ENCODE measurements at regions not wholly inside any gene's neighbourhood (a gene's known extent, or its start where the extent isn't known, plus 50 kb on each side); places are given as distances from the start of the nearest gene placed in this dataset.

GRCh38 chr1:58924016-58924565 lies 140.2 kb upstream of the JUN start:
- no peaks in the 10 kb centered on the region for H3K27me3 ChIP-seq

GRCh38 chr1:58924821-58925220 lies 141.0 kb upstream of the JUN start:
- intact Hi-C loops (cut with DNase I; ENCODE audit: low total_unique reads), result no loop called here
- TF ChIP-seq CTCF (IDR thresholded peaks at IDR 0.05), result no peak
- no peak for TF ChIP-seq POLR2A (IDR thresholded peaks at IDR 0.05)
- no peak overlapping the region for H3K4me3 ChIP-seq
- H3K27ac ChIP-seq, result no peak overlapping the region
- DNase-seq, result no peak
- H3K27me3 ChIP-seq, result no peaks in the 10 kb centered on the region
- H3K9me3 ChIP-seq, result no peaks in the 10 kb centered on the region
- H3K4me1 ChIP-seq, result no peaks in the 10 kb centered on the region
- no peaks in the 10 kb centered on the region for H3K36me3 ChIP-seq

More at GRCh38 chr1:58924016-58924565, 140.2 kb upstream of the JUN start:
- H3K36me3 ChIP-seq, result no peaks in the 10 kb centered on the region
- no peak for DNase-seq
- TF ChIP-seq POLR2A (IDR thresholded peaks at IDR 0.05) (no peak), CTCF (IDR thresholded peaks at IDR 0.05) (no peak)
- no peak overlapping the region for H3K27ac ChIP-seq
- no peaks in the 10 kb centered on the region for H3K4me1 ChIP-seq
- H3K9me3 ChIP-seq, result no peaks in the 10 kb centered on the region
- no peak overlapping the region for H3K4me3 ChIP-seq
- intact Hi-C loops (cut with DNase I; ENCODE audit: low total_unique reads), result no loop called here

GRCh38 chr1:58925247-58925646 lies 141.4 kb upstream of the JUN start:
- DNase-seq, result no peak
- intact Hi-C loops (cut with DNase I; ENCODE audit: low total_unique reads), result no loop called here

GRCh38 chr1:58926152-58926551 lies 142.3 kb upstream of the JUN start:
- DNase-seq, result no peak
- Histone ChIP-seq H3K27me3 (no peaks in the 10 kb centered on the region), H3K27ac (no peak overlapping the region), H3K9me3 (no peaks in the 10 kb centered on the region), H3K4me3 (no peak overlapping the region), H3K4me1 (no peaks in the 10 kb centered on the region), H3K36me3 (no peaks in the 10 kb centered on the region)
- intact Hi-C loops (cut with DNase I; ENCODE audit: low total_unique reads), result no loop called here
- TF ChIP-seq CTCF (IDR thresholded peaks at IDR 0.05) (no peak), POLR2A (IDR thresholded peaks at IDR 0.05) (no peak)

More at GRCh38 chr1:58925247-58925646, 141.4 kb upstream of the JUN start:
- H3K4me1 ChIP-seq, result no peaks in the 10 kb centered on the region
- no peak overlapping the region for H3K27ac ChIP-seq
- no peak for TF ChIP-seq CTCF (IDR thresholded peaks at IDR 0.05)
- no peak for TF ChIP-seq POLR2A (IDR thresholded peaks at IDR 0.05)
- H3K36me3 ChIP-seq, result no peaks in the 10 kb centered on the region
- H3K4me3 ChIP-seq, result no peak overlapping the region
- H3K27me3 ChIP-seq, result no peaks in the 10 kb centered on the region
- H3K9me3 ChIP-seq, result no peaks in the 10 kb centered on the region

- H3K9me3 ChIP-seq, result no peaks in the 10 kb centered on the region
- intact Hi-C loops (cut with DNase I; ENCODE audit: low total_unique reads), result no loop called here
Measured at GRCh38 chr1:58927041-58927721, 143.3 kb upstream of the JUN start.

More at GRCh38 chr1:58927041-58927721, 143.3 kb upstream of the JUN start:
- Histone ChIP-seq H3K27ac (no peak overlapping the region), H3K36me3 (no peaks in the 10 kb centered on the region), H3K4me3 (no peak overlapping the region), H3K4me1 (no peaks in the 10 kb centered on the region), H3K27me3 (no peaks in the 10 kb centered on the region)
- no peak for DNase-seq
- TF ChIP-seq CTCF (IDR thresholded peaks at IDR 0.05), result no peak
- no peak for TF ChIP-seq POLR2A (IDR thresholded peaks at IDR 0.05)

Data from uterus (tissue), 3 donors.